HK-2 (cell line): ENCODE measurements at regions not wholly inside any gene's neighbourhood (a gene's known extent, or its start where the extent isn't known, plus 50 kb on each side); places are given as distances from the start of the nearest gene placed in this dataset.

Experiments
- DNase-seq: peaks from one replicate; pipeline ENCODE4 v3.0.0-alpha.2; 2018; ENCODE audit not compliant: unreplicated experiment

- no peak for DNase-seq
These were observed 338.3 kb upstream of the ATP11B start for GRCh38 chr3:182455011-182455410.

- DNase-seq: no peak
These were observed 333.0 kb upstream of the ATP11B start for GRCh38 chr3:182460303-182460702.

GRCh38 chr3:182462152-182462551, 331.2 kb upstream of the ATP11B start:
- no peak for DNase-seq

- no peak for DNase-seq
These were observed 328.7 kb upstream of the ATP11B start for GRCh38 chr3:182464513-182465145.

GRCh38 chr3:182465301-182466185, 327.8 kb upstream of the ATP11B start:
- DNase-seq: no peak

GRCh38 chr3:182469086-182469485, 324.2 kb upstream of the ATP11B start:
- no peak for DNase-seq

GRCh38 chr3:182470187-182470586, 323.1 kb upstream of the ATP11B start:
- DNase-seq: no peak

GRCh38 chr3:182473191-182473710, 320.1 kb upstream of the ATP11B start:
- DNase-seq: no peak

GRCh38 chr3:182478369-182478768, 314.9 kb upstream of the ATP11B start:
- no peak for DNase-seq

GRCh38 chr3:182479419-182480336, 313.6 kb upstream of the ATP11B start:
- DNase-seq: no peak

- no peak for DNase-seq
These were observed 310.6 kb upstream of the ATP11B start for GRCh38 chr3:182482705-182483104.

GRCh38 chr3:182484682-182485081, 308.6 kb upstream of the ATP11B start:
- no peak for DNase-seq

- DNase-seq: no peak
These were observed 308.0 kb upstream of the ATP11B start for GRCh38 chr3:182485301-182485700.

GRCh38 chr3:182486463-182486862, 306.8 kb upstream of the ATP11B start:
- DNase-seq: no peak

- no peak for DNase-seq
These were observed 306.2 kb upstream of the ATP11B start for GRCh38 chr3:182487143-182487542.

- no peak for DNase-seq
These were observed 305.7 kb upstream of the ATP11B start for GRCh38 chr3:182487611-182488010.

GRCh38 chr3:182490596-182491491, 302.5 kb upstream of the ATP11B start:
- no peak for DNase-seq

GRCh38 chr3:182491577-182491976, 301.7 kb upstream of the ATP11B start:
- no peak for DNase-seq

GRCh38 chr3:182492536-182492935, 300.8 kb upstream of the ATP11B start:
- no peak for DNase-seq

GRCh38 chr3:182500289-182500688, 293.0 kb upstream of the ATP11B start:
- DNase-seq: no peak

- no peak for DNase-seq
These were observed 291.4 kb upstream of the ATP11B start for GRCh38 chr3:182501856-182502255.
